Neural crest cell (in vitro differentiated cells): ENCODE measurements at regions not wholly inside any gene's neighbourhood (a gene's known extent, or its start where the extent isn't known, plus 50 kb on each side); places are given as distances from the start of the nearest gene placed in this dataset.
A peak's percentile ranks its signal among the peaks of the same experiment; 100 is the strongest.

Source experiments
- DNase-seq: peaks from one replicate; pipeline ENCODE4 v3.0.0; 2021; ENCODE audit warnings: low read depth, mixed read lengths, low spot score
- H3K27ac Mint-ChIP-seq: one replicate; pipeline ENCODE4 v1.8.0; 2021; ENCODE audit warnings: mild to moderate bottlenecking, mixed read lengths; ENCODE audit not compliant: unreplicated experiment
- H3K27me3 Mint-ChIP-seq: 2 replicates; pipeline ENCODE4 v1.8.0; 2021; ENCODE audit warnings: low read depth, mild to moderate bottlenecking, mixed read lengths
- H3K36me3 Mint-ChIP-seq: 2 replicates; pipeline ENCODE4 v1.8.0; 2021; ENCODE audit warnings: low read depth, mild to moderate bottlenecking, mixed read lengths
- H3K4me1 Mint-ChIP-seq: 2 replicates; pipeline ENCODE4 v1.8.0; 2021; ENCODE audit warnings: mixed read lengths
- H3K4me3 Mint-ChIP-seq: one replicate; pipeline ENCODE4 v1.8.0; 2021; ENCODE audit warnings: mild to moderate bottlenecking, mixed read lengths
- H3K9me3 Mint-ChIP-seq: 2 replicates; pipeline ENCODE4 v1.8.0; 2021; ENCODE audit warnings: mixed read lengths
- TF ChIP-seq, protein P1 (sequence below): fragments of 200-600 bp; sonication (generic); conservative IDR thresholded peaks from 2 replicates; pipeline ENCODE4 v1.5.0; 2021; ENCODE audit warnings: antibody characterized with exemption, mild to moderate bottlenecking

DNA sequence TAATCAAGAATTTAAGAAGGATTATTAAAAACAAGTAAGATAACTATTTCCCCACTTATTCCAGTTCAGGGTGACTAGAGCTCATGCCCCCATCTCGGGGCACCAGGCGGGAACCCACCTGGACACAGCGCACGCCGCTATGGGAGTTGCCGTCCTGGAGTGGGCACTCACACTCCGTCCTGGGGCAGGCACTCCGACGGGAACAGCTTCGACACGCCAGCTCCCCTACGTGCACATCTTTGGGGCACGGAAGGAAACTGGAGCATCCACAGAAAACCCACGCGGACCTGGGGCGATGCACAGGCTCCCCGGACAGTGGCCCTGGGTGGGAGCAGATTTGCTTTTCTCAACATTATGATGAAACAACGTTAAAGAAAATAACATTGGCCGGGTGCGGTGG, 52.0 kb upstream of the GATA5 start:
- H3K9me3 Mint-ChIP-seq, result no peaks in the 10 kb centered on the region
- H3K4me3 Mint-ChIP-seq, result no peak overlapping the region
- DNase-seq, result no peak
- no peak overlapping the region for H3K27ac Mint-ChIP-seq
- H3K27me3 Mint-ChIP-seq, result no peaks in the 10 kb centered on the region
- H3K4me1 Mint-ChIP-seq, result peaks cover 34% of the 10 kb centered on the region
- H3K36me3 Mint-ChIP-seq, result no peaks in the 10 kb centered on the region
- TF ChIP-seq, protein P1, sequence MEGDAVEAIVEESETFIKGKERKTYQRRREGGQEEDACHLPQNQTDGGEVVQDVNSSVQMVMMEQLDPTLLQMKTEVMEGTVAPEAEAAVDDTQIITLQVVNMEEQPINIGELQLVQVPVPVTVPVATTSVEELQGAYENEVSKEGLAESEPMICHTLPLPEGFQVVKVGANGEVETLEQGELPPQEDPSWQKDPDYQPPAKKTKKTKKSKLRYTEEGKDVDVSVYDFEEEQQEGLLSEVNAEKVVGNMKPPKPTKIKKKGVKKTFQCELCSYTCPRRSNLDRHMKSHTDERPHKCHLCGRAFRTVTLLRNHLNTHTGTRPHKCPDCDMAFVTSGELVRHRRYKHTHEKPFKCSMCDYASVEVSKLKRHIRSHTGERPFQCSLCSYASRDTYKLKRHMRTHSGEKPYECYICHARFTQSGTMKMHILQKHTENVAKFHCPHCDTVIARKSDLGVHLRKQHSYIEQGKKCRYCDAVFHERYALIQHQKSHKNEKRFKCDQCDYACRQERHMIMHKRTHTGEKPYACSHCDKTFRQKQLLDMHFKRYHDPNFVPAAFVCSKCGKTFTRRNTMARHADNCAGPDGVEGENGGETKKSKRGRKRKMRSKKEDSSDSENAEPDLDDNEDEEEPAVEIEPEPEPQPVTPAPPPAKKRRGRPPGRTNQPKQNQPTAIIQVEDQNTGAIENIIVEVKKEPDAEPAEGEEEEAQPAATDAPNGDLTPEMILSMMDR, result no peak

DNA sequence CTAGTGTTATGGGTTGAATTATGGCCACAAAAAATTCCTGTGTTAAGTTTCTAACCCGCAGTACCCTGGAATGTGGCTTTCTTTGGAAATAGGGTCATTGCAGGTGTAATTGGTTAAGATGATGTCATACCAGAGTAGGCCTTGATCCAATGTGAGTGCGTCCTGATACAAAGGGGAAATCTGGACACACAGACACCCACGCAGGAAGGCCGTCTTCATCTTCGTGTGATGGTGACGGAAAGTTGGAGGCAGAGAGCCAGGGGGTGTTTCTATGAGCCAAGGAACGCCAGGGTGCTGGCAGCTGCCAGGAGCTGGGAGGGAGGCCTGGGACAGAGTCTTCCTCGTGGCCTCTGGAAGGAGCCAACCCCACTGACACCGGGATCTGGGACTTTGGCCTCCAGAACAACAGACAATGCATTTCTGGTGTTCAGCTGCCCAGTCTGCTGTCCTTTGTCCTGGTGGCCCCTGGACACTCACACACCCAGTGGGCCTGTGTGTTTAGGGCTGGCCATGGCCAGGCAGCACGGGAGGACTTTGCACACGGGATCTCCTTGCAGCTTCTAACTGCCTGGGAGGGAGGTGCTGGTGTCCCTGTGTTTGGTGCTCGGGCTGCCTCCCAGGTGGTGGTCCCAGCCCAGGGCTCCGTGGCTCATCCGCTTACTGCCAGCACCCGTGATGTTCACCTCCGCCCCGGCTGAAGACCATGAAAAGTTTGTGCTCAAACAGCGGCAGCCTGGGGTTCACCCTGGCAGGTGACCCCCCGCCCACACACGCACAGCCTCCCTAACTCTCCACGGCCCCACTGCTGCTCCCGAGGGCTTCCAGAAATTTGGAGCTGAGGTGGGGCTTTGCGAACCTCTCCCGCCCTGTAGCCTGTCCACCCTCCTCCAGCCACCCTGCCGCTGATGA, 53.4 kb upstream of the GATA5 start:
- Mint-ChIP-seq H3K4me1 (peaks cover 20% of the 10 kb centered on the region), H3K9me3 (no peaks in the 10 kb centered on the region), H3K27me3 (no peaks in the 10 kb centered on the region), H3K27ac (peak overlapping the region; percentile 39), H3K36me3 (no peaks in the 10 kb centered on the region), H3K4me3 (no peak overlapping the region)
- TF ChIP-seq, protein P1, result no peak
- DNase-seq, result no peak

DNA sequence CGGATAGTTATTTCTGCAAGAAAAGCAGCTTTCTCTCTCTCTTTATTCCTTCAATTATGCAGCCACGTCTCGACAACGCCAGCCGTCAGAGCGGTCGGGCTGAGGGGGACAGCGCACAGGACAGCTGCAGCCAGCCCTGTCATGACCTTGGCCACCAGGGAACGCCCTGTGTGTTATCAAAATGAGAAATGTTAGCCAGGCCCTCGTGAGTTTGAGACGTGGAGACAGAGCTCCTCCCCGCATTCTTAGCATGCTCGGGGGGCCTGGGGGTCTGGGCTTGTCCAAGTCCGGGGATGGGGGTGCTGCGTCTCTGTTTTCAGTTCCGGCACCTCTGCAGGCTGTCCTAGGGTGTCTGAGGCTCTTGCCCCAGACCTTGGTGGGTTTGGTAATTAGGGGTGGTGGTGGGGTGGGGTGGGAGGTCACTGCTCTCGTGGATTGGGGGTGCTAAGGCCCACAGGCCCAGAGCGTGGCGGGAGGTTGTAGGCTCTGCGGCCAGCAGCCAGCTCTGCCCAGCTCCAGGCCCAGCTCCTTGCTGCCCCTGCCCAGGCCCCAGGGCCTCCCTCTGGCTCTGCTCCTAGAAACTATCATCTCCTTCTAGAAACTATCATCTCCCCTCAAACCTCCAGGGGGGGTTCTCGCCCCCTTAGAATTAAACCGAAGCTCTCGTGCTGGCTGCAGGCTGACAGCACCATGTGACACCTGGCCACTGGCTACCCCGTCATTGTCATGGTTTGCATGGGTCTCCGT, 54.3 kb upstream of the GATA5 start:
- Mint-ChIP-seq H3K36me3 (no peaks in the 10 kb centered on the region), H3K9me3 (no peaks in the 10 kb centered on the region), H3K27me3 (no peaks in the 10 kb centered on the region), H3K4me3 (no peak overlapping the region), H3K4me1 (peaks cover 15% of the 10 kb centered on the region), H3K27ac (no peak overlapping the region)
- TF ChIP-seq, protein P1, result no peak
- DNase-seq, result no peak

DNA sequence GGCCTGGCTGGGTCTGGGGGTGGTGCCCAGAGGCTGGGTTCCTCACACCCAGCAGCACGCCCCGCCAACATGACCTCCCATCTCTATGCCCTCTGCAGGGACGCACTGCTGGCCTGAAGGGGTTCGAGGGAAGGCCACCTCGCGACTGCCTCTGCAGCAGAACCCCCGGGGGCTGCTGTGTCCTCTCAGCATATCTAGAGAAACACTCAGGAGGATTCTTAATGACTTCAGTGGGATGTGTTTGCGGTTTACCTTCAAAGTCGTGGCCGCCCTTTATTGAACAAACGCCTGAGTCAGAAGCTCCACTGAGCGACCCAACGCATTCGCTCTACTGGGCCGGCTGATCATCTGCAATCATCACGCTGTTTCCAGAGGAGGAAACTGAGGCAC, 54.8 kb upstream of the GATA5 start:
- no peaks in the 10 kb centered on the region for H3K36me3 Mint-ChIP-seq
- TF ChIP-seq, protein P1, result no peak
- H3K4me1 Mint-ChIP-seq, result peaks cover 15% of the 10 kb centered on the region
- no peak overlapping the region for H3K27ac Mint-ChIP-seq
- no peaks in the 10 kb centered on the region for H3K9me3 Mint-ChIP-seq
- DNase-seq, result no peak
- H3K27me3 Mint-ChIP-seq, result no peaks in the 10 kb centered on the region
- H3K4me3 Mint-ChIP-seq, result no peak overlapping the region

DNA sequence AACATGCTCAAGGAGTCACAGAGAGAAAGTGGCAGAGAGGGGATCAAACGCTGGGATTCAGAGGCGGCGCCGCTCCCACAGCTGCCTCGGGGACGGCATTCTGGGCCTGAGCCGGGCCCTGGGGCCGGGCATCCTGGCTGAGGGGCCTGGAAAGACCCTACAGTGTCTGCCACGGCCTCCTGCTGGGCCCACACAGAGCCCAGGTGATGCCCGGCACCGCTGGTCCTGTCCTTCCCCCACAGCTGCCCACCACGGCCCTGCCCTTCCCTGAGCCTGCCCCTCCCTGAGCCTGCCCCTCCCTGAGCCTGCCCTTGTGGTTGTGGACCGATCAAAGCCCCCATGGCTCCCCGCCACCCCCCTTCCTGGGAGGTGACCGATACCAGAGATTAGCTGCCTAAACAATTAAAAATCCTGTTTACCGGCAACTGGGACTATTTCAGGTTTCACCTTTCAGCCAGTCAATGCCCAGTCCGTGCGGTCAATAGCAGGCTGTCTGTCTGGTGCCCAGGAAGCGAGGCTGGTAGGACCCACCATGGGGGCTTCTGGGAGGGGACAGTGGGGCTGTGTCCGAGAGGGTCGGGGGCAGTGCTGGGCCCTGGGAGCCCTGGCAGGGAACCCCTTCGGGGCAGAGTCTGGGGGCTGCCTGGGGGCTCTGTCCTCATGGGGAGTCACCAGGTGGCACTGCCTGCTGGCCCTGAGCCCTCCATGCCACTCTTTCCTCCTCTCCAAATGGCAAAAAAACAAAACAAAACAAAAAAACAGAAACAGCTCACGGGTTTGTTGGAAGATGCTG, 55.4 kb upstream of the GATA5 start:
- no peaks in the 10 kb centered on the region for H3K36me3 Mint-ChIP-seq
- H3K27ac Mint-ChIP-seq, result no peak overlapping the region
- H3K4me1 Mint-ChIP-seq, result peaks cover 15% of the 10 kb centered on the region
- TF ChIP-seq, protein P1, result no peak
- no peak overlapping the region for H3K4me3 Mint-ChIP-seq
- no peak for DNase-seq
- H3K9me3 Mint-ChIP-seq, result no peaks in the 10 kb centered on the region
- no peaks in the 10 kb centered on the region for H3K27me3 Mint-ChIP-seq
